Omental fat pad (tissue), 3 donors: ENCODE measurements at regions not wholly inside any gene's neighbourhood (a gene's known extent, or its start where the extent isn't known, plus 50 kb on each side); places are given as distances from the start of the nearest gene placed in this dataset.

ENCODE experiments used
- ATAC-seq: fragments of 150-250 bp; one replicate; pipeline ENCODE4 v1.9.1; 2016; ENCODE audit warnings: mild to moderate bottlenecking, moderate library complexity; ENCODE audit not compliant: low FRiP score
- DNase-seq: peaks from one replicate; pipeline ENCODE4 v3.0.0-alpha.2; 2019; ENCODE audit warnings: low spot score
- TF ChIP-seq, protein P1 (sequence below), 3 donors: fragments of 450-650 bp; IDR thresholded peaks; one replicate each; pipeline ENCODE4 v1.5.1; 2016 to 2017; ENCODE audit warnings: antibody characterized with exemption in 3 of 3, mild to moderate bottlenecking in 3 of 3, moderate library complexity in 2 of 3

DNA sequence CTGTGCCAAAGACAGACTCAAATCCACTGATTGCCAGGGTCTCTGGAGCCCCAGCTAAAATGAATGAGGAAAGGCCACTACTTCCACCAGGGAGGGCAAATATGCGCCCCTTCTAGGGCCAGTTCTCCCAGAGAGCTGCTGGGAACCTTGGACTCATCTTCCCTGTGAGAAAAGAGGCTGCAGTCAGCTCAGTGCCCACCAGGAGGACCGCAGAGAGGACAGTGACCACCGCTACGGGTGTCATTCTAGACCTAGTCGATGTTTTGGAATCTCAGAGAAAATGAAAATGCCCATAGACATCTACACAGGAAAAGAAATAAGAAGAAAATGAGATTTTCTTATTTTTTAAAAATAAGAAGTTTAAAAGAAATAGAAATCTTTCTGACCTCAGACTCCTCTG, 235.1 kb downstream of the UQCRFS1 start:
- TF ChIP-seq, protein P1, sequence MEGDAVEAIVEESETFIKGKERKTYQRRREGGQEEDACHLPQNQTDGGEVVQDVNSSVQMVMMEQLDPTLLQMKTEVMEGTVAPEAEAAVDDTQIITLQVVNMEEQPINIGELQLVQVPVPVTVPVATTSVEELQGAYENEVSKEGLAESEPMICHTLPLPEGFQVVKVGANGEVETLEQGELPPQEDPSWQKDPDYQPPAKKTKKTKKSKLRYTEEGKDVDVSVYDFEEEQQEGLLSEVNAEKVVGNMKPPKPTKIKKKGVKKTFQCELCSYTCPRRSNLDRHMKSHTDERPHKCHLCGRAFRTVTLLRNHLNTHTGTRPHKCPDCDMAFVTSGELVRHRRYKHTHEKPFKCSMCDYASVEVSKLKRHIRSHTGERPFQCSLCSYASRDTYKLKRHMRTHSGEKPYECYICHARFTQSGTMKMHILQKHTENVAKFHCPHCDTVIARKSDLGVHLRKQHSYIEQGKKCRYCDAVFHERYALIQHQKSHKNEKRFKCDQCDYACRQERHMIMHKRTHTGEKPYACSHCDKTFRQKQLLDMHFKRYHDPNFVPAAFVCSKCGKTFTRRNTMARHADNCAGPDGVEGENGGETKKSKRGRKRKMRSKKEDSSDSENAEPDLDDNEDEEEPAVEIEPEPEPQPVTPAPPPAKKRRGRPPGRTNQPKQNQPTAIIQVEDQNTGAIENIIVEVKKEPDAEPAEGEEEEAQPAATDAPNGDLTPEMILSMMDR (IDR thresholded peaks at IDR 0.05), result no peak
- no peak for DNase-seq
- ATAC-seq, result no peak

DNA sequence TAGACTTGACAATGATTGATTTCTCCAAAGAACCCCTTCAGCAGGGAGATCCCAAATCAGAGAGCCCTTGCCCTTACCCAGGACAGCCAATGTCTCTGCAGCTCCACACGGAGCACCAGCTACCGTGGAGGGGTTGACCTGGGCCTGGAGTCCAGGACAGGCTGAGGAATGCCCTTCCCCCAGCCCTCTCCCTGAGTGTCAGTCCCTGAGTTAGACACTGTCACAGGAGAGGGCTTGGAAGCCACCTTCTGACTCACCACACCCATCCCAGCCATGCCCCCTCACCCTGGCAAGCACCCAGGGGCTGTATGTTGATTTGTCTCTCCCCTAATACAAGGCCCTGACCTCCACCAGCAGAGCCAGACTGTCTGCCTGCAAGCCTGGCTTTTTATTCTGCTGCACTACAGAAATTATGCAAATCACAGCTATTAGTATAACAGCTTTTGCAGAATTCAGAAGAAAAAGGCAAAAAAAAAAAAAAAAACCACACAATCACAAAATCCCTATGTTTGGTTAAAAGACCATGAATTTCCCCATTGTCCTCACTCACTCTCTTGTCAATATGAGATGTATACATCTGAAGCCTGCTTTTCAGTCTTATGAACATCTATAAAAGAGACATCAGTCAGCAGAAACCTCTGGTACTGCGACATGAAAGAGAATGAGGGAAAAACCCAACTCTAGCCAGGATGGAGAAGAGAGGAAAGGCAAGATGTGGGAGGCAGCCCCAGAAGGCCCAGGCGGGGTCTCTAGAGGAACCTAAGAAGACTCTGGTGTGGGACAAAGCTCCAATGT, 240.7 kb downstream of the UQCRFS1 start:
- no peak for ATAC-seq
- no peak for DNase-seq
- TF ChIP-seq, protein P1 (IDR thresholded peaks at IDR 0.05), result no peak

DNA sequence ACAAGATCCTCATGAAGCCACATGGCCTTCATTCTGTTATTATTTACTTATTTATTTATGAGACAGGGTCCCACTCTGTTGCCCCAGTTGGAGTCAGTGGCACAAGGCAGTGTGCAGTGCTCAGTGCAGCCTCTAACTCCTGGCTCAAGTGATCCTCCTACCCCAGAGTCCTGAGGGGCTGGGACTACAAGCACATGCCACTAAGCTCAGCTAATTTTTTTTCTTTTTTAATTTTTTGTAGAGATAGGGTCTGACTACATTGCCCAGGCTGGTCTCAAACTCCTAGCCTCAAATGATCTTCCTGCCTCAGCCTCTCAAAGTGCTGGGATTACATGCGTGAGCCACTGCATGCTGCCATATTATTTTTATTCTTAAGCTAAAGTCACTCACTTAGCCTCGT, 241.4 kb downstream of the UQCRFS1 start:
- TF ChIP-seq, protein P1 (IDR thresholded peaks at IDR 0.05), result no peak
- ATAC-seq (no peak), DNase-seq (no peak)

DNA sequence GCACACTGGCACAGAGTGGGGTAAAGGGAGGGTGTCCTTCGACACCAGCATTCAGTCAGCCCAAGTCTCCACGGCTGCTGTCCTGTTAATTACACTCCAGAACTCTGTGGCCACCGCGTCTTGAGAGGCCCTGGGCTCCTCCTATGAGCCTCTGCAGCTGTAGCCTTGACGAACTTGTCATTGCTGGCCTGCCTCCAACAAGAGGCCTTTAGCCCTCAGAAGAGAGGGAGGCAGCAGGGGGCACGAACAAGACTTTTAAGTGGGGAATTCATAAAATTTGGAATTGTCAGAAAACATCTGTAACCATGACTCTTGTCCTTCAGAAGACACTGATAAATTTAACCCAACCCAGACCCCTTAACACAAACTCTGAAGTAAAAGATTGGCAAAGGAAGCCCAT, 241.9 kb downstream of the UQCRFS1 start:
- TF ChIP-seq, protein P1 (IDR thresholded peaks at IDR 0.05), result no peak
- no peak for ATAC-seq

DNA sequence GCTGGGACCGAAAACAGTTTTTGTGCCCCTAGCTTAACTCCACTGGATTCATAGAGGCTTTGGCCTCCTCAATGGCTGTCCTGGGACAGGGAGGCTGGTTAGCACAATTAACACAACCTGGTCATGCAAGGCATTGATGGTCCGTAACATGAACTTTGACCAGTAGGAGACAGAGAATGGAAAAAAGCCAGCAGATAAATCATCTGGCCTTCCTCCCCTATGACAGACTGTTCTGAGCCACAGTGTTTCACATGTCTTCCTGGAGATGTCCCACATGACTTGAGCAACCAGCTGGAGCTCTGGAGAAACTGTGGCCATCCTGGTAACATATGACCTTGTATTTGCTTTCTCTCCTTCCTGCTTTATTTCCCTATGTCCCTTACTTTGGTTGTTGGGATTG, 244.2 kb downstream of the UQCRFS1 start:
- ATAC-seq (no peak), DNase-seq (no peak)
- TF ChIP-seq, protein P1 (IDR thresholded peaks at IDR 0.05), result no peak

More for the DNA sequence above, 241.9 kb downstream of the UQCRFS1 start:
- no peak for DNase-seq

DNA sequence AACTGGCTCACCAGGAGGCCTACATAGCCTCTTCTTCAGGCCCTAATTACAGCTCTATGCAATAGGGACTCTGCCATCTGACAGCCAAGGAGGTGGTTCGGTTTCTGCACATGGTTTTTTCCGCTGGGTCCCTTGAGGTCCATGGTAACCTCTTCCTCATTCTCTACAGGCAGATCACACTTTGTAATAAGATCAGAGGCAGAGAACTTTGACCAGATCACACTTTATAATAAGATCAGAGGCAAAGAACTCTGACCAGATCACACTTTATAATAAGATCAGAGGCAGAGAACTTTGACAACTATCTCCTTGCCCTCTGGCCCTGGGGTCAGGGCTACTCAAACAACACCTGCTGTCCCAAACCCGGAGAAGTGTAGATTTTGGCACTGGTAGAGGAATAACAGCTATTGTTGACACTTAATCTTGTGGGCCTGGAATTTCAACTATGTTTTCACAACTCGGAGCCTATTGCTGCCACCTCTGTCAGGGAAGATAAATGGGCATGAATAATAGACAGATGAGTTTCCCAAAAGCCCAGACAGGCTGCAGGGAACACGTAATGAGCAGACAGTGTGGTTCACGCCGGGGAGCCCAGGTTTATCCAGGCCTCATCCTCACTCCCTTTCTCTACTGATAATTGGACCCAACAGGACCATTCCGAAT, 246.1 kb downstream of the UQCRFS1 start:
- TF ChIP-seq, protein P1 (IDR thresholded peaks at IDR 0.05), result no peak
- DNase-seq (no peak), ATAC-seq (peak; percentile 88)

DNA sequence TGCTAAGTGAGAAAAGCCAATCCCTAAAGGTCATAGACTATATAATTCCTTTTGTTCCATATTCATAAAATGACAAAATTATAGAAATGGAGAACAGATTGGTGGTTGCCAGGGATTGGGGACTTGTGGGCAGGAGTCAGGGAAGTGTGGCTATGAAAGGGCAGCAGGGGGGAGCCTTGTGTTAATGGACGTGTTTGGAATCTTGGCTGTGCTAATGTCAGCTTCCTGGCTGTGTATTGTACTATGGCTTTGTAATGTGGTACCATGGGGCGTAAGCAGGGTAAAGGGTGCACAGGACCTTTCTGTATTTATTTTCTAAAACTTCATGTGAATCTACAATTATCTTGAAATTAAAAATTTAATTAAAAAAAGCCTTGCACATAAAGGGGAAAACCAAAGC, 248.5 kb downstream of the UQCRFS1 start:
- ATAC-seq (no peak), DNase-seq (no peak)
- TF ChIP-seq, protein P1 (IDR thresholded peaks at IDR 0.05), result no peak
